NCI-H2029 treated with DMSO at 0.1 percent for 48 hours (cell line): ENCODE measurements at regions not wholly inside any gene's neighbourhood (a gene's known extent, or its start where the extent isn't known, plus 50 kb on each side); places are given as distances from the start of the nearest gene placed in this dataset.

Experiments
- DNase-seq: peaks from one replicate; lab custom pipeline; 2025; lab: John Stamatoyannopoulos, UW

- DNase-seq, result no peak
Measured at GRCh38 chr3:146655333-146655996, 50.3 kb upstream of the PLSCR5 start.
